NCI-H2107 treated with DMSO at 0.1 percent for 48 hours (cell line): ENCODE measurements at regions not wholly inside any gene's neighbourhood (a gene's known extent, or its start where the extent isn't known, plus 50 kb on each side); places are given as distances from the start of the nearest gene placed in this dataset.

Experiments used
- DNase-seq: peaks from one replicate; lab custom pipeline; 2025; ENCODE audit not compliant: unreplicated experiment; lab: John Stamatoyannopoulos, UW

GRCh38 chr13:86201477-86201876, 402.3 kb upstream of the SLITRK6 start:
- no peak for DNase-seq

GRCh38 chr13:86193281-86193680, 394.1 kb upstream of the SLITRK6 start:
- no peak for DNase-seq

- DNase-seq, result no peak
These were observed 389.0 kb upstream of the SLITRK6 start for GRCh38 chr13:86188170-86188569.

GRCh38 chr13:86185636-86186035, 386.4 kb upstream of the SLITRK6 start:
- no peak for DNase-seq

GRCh38 chr13:86185107-86185506, 385.9 kb upstream of the SLITRK6 start:
- DNase-seq, result no peak

- DNase-seq, result no peak
These were observed 375.4 kb upstream of the SLITRK6 start for GRCh38 chr13:86174622-86175021.

- no peak for DNase-seq
These were observed 373.7 kb upstream of the SLITRK6 start for GRCh38 chr13:86172961-86173360.

GRCh38 chr13:86161257-86161656, 362.0 kb upstream of the SLITRK6 start:
- no peak for DNase-seq

GRCh38 chr13:86155756-86156155, 356.5 kb upstream of the SLITRK6 start:
- DNase-seq, result no peak

- no peak for DNase-seq
These were observed 342.9 kb upstream of the SLITRK6 start for GRCh38 chr13:86142080-86142479.

- DNase-seq, result no peak
These were observed 336.6 kb upstream of the SLITRK6 start for GRCh38 chr13:86135856-86136255.

GRCh38 chr13:86121881-86122280, 322.7 kb upstream of the SLITRK6 start:
- no peak for DNase-seq

GRCh38 chr13:86109107-86109506, 309.9 kb upstream of the SLITRK6 start:
- no peak for DNase-seq

- DNase-seq, result no peak
These were observed 309.1 kb upstream of the SLITRK6 start for GRCh38 chr13:86108334-86108733.

- no peak for DNase-seq
These were observed 299.3 kb upstream of the SLITRK6 start for GRCh38 chr13:86098511-86098910.

GRCh38 chr13:86095351-86095750, 296.1 kb upstream of the SLITRK6 start:
- no peak for DNase-seq

GRCh38 chr13:86090181-86090580, 291.0 kb upstream of the SLITRK6 start:
- DNase-seq, result no peak

- no peak for DNase-seq
These were observed 288.0 kb upstream of the SLITRK6 start for GRCh38 chr13:86087244-86087643.

- DNase-seq, result no peak
These were observed 286.7 kb upstream of the SLITRK6 start for GRCh38 chr13:86085890-86086289.

- DNase-seq, result no peak
These were observed 282.9 kb upstream of the SLITRK6 start for GRCh38 chr13:86082121-86082520.

- DNase-seq, result no peak
These were observed 281.2 kb upstream of the SLITRK6 start for GRCh38 chr13:86080340-86080995.

- no peak for DNase-seq
These were observed 267.6 kb upstream of the SLITRK6 start for GRCh38 chr13:86066611-86067365.

- no peak for DNase-seq
These were observed 252.9 kb upstream of the SLITRK6 start for GRCh38 chr13:86052141-86052540.
